ENCODE measurements at regions not wholly inside any gene's neighbourhood (a gene's known extent, or its start where the extent isn't known, plus 50 kb on each side); places are given as distances from the start of the nearest gene placed in this dataset.

DNA sequence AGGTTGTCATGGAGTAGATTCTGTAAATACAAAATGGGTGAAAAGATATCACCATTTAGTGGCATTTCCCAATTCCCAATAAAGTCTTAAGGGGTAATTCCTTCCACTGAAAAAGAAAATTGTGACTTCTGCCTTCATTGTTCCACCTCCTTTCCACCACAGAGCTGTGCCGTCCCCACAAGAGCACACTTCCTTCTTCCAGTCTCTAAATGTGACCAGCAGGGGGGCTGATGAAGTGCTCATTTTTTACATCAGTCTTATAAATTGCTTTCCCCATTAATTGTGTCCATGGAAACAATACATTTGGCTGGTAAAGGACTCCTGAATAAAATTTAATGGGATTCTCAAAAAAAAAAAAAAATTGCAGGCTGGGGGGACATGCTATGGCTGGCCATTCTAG, 260.8 kb upstream of the PSMD7 start:
- no peak for TF ChIP-seq POLR2AphosphoS5 (IDR thresholded peaks at IDR 0.05; ENCODE audit: low read depth)
- TF ChIP-seq, protein P1, sequence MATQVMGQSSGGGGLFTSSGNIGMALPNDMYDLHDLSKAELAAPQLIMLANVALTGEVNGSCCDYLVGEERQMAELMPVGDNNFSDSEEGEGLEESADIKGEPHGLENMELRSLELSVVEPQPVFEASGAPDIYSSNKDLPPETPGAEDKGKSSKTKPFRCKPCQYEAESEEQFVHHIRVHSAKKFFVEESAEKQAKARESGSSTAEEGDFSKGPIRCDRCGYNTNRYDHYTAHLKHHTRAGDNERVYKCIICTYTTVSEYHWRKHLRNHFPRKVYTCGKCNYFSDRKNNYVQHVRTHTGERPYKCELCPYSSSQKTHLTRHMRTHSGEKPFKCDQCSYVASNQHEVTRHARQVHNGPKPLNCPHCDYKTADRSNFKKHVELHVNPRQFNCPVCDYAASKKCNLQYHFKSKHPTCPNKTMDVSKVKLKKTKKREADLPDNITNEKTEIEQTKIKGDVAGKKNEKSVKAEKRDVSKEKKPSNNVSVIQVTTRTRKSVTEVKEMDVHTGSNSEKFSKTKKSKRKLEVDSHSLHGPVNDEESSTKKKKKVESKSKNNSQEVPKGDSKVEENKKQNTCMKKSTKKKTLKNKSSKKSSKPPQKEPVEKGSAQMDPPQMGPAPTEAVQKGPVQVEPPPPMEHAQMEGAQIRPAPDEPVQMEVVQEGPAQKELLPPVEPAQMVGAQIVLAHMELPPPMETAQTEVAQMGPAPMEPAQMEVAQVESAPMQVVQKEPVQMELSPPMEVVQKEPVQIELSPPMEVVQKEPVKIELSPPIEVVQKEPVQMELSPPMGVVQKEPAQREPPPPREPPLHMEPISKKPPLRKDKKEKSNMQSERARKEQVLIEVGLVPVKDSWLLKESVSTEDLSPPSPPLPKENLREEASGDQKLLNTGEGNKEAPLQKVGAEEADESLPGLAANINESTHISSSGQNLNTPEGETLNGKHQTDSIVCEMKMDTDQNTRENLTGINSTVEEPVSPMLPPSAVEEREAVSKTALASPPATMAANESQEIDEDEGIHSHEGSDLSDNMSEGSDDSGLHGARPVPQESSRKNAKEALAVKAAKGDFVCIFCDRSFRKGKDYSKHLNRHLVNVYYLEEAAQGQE (IDR thresholded peaks at IDR 0.05; ENCODE audit: unreplicated experiment): no peak
- TF ChIP-seq, protein P2, sequence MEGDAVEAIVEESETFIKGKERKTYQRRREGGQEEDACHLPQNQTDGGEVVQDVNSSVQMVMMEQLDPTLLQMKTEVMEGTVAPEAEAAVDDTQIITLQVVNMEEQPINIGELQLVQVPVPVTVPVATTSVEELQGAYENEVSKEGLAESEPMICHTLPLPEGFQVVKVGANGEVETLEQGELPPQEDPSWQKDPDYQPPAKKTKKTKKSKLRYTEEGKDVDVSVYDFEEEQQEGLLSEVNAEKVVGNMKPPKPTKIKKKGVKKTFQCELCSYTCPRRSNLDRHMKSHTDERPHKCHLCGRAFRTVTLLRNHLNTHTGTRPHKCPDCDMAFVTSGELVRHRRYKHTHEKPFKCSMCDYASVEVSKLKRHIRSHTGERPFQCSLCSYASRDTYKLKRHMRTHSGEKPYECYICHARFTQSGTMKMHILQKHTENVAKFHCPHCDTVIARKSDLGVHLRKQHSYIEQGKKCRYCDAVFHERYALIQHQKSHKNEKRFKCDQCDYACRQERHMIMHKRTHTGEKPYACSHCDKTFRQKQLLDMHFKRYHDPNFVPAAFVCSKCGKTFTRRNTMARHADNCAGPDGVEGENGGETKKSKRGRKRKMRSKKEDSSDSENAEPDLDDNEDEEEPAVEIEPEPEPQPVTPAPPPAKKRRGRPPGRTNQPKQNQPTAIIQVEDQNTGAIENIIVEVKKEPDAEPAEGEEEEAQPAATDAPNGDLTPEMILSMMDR (conservative IDR thresholded peaks at IDR 0.05; ENCODE audit: low read depth in 2 of 2): peak; percentile 56 to 58
- no peak for TF ChIP-seq EZH2 (IDR thresholded peaks at IDR 0.05; ENCODE audit: low read depth, unreplicated experiment)
- no peak for TF ChIP-seq CREB1 (CRISPR knock-in tag; IDR thresholded peaks at IDR 0.05; ENCODE audit: low read depth)
- no peak for TF ChIP-seq JUNB (IDR thresholded peaks at IDR 0.05; ENCODE audit: unreplicated experiment)
- TF ChIP-seq ZNF331 (CRISPR knock-in tag; IDR thresholded peaks at IDR 0.05; ENCODE audit: low read depth): no peak
